Naive thymus-derived CD4-positive, alpha-beta T cell (primary cell): ENCODE measurements at regions not wholly inside any gene's neighbourhood (a gene's known extent, or its start where the extent isn't known, plus 50 kb on each side); places are given as distances from the start of the nearest gene placed in this dataset.

ENCODE experiments used
- ATAC-seq: fragments of 150-1000 bp; cut with Tn5 transposase; 2 replicates; pipeline ENCODE4 v1.10.0; 2021; ENCODE audit warnings: mild to moderate bottlenecking, moderate library complexity
- CTCF ChIA-PET: fragments of 350-600 bp; sonication (Branson Sonifier 250); formaldehyde crosslinking; loops from one replicate; lab custom pipeline; 2021; ENCODE audit warnings: antibody characterized with exemption; lab: Charles Lee
- POLR2A ChIA-PET: fragments of 350-600 bp; sonication (Branson Sonifier 250); formaldehyde crosslinking; loops from one replicate; lab custom pipeline; 2021; ENCODE audit warnings: antibody characterized with exemption, inconsistent platforms; lab: Charles Lee
- DNase-seq, 9 donors: peaks; one replicate each; pipeline versions ENCODE4 v3.0.0 to v3.0.0-alpha.2; 2020 to 2022; ENCODE audit warnings: mixed read lengths in 1 of 9
- H3K27ac ChIP-seq: one replicate; pipeline ENCODE4 v1.7.0; 2013; ENCODE audit warnings: mild to moderate bottlenecking, low read depth, low read length, moderate library complexity
- H3K27me3 ChIP-seq, 2 donors: one replicate each; pipeline ENCODE4 v1.7.0; 2013; ENCODE audit warnings: low read length in 2 of 2, mild to moderate bottlenecking in 2 of 2, moderate library complexity in 2 of 2; ENCODE audit not compliant: control insufficient read depth in 2 of 2, insufficient read depth in 2 of 2
- H3K36me3 ChIP-seq, 3 experiments: 1 replicate in 2 of 3; 2 replicates in 1 of 3; pipeline ENCODE4 v1.7.0; 2013; ENCODE audit warnings: low read length in 3 of 3, mild to moderate bottlenecking in 3 of 3, moderate library complexity in 1 of 3; ENCODE audit not compliant: insufficient read depth in 3 of 3, control insufficient read depth in 2 of 3
- H3K4me1 ChIP-seq, 2 donors: one replicate each; pipeline ENCODE4 v1.7.0; 2013; ENCODE audit warnings: low read length in 2 of 2, mild to moderate bottlenecking in 2 of 2, moderate library complexity in 1 of 2; ENCODE audit not compliant: control insufficient read depth in 2 of 2, insufficient read depth in 2 of 2
- H3K4me3 ChIP-seq: 2 replicates; pipeline ENCODE4 v1.7.0; 2013; ENCODE audit warnings: mild to moderate bottlenecking, low read length
- H3K9me3 ChIP-seq, 3 experiments: 1 replicate in 2 of 3; 2 replicates in 1 of 3; pipeline ENCODE4 v1.7.0; 2013; ENCODE audit warnings: low read length in 3 of 3; ENCODE audit not compliant: control insufficient read depth in 2 of 3
- H3K27ac Mint-ChIP-seq, 9 donors: one replicate each; pipeline ENCODE4 v1.8.0; 2020 to 2022; ENCODE audit warnings: mixed read lengths in 9 of 9, mild to moderate bottlenecking in 8 of 9, moderate library complexity in 5 of 9, inconsistent platforms in 2 of 9
- H3K27me3 Mint-ChIP-seq, 5 donors: one replicate each; pipeline ENCODE4 v1.8.0; 2021 to 2022; ENCODE audit warnings: mixed read lengths in 5 of 5, mild to moderate bottlenecking in 1 of 5
- H3K36me3 Mint-ChIP-seq, 5 donors: one replicate each; pipeline ENCODE4 v1.8.0; 2020 to 2022; ENCODE audit warnings: mixed read lengths in 5 of 5, mild to moderate bottlenecking in 3 of 5, inconsistent platforms in 1 of 5
- H3K4me1 Mint-ChIP-seq, 7 donors: one replicate each; pipeline ENCODE4 v1.8.0; 2020 to 2022; ENCODE audit warnings: mixed read lengths in 7 of 7, mild to moderate bottlenecking in 3 of 7, inconsistent platforms in 1 of 7
- H3K4me3 Mint-ChIP-seq, 10 donors: one replicate each; pipeline ENCODE4 v1.8.0; 2020 to 2022; ENCODE audit warnings: mild to moderate bottlenecking in 10 of 10, mixed read lengths in 10 of 10, moderate library complexity in 6 of 10, inconsistent platforms in 2 of 10
- H3K9me3 Mint-ChIP-seq, 11 donors: one replicate each; pipeline ENCODE4 v1.8.0; 2020 to 2022; ENCODE audit warnings: mixed read lengths in 11 of 11, mild to moderate bottlenecking in 4 of 11, inconsistent platforms in 1 of 11, moderate library complexity in 1 of 11
- intact Hi-C, 2 donors: fragments of 100-400 bp; cut with micrococcal nuclease; formaldehyde crosslinking; loops; one replicate each; pipeline ENCODE4 v1.15.1; 2023

DNA sequence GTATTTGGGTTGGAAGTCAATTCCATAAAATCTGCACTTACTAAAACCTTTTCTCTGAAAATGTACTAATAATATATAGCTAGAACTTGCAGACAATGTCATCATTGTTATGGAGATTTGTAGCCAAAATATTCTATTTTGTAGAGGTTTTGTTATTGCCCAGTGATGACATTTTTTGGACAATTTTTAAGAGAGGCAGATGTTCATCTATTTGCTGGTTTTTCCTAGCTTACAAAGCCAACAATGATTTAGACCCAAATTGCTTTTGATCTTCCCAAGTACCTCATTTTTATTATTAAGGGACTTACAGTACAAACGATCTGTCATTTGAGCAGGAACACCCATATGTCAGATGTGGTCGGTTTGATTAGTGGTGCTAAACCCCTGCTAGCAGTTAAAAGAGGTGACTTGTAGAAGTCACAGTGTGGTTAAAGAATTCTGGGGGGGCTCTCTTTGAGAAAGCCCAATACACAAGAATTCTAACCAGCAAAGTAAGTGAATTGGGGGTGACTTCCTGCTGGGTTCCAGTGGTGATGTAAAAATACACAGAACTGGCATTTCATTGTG, 136.2 kb downstream of the KIT start:
- no peaks in the 10 kb centered on the region for H3K4me1 ChIP-seq
- no peaks in the 10 kb centered on the region for H3K9me3 ChIP-seq
- ChIA-PET POLR2A (no interaction called here), CTCF (interaction anchor here (0.6 kb wide), 1 partner anchor 103 kb away, joined by 3 read pairs; no protein-coding TSS in a partner anchor)
- intact Hi-C loops: no loop called here
- H3K36me3 Mint-ChIP-seq: peaks cover 0 to 1% (median 0%) of the 10 kb centered on the region in 5 donors
- ATAC-seq (no peak), DNase-seq (no peak)
- peaks cover 0 to 7% (median 0%) of the 10 kb centered on the region in 11 donors for H3K9me3 Mint-ChIP-seq
- H3K27ac Mint-ChIP-seq: no peak overlapping the region
- H3K27ac ChIP-seq: no peak overlapping the region
- H3K36me3 ChIP-seq: no peaks in the 10 kb centered on the region
- H3K4me3 Mint-ChIP-seq: no peak overlapping the region
- H3K4me3 ChIP-seq: no peak overlapping the region
- H3K4me1 Mint-ChIP-seq: peaks cover 0 to 20% (median 2%) of the 10 kb centered on the region in 7 donors
- peaks cover 0 to 6% (median 0%) of the 10 kb centered on the region in 5 donors for H3K27me3 Mint-ChIP-seq
- no peaks in the 10 kb centered on the region for H3K27me3 ChIP-seq
